Smooth muscle cell (in vitro differentiated cells): ENCODE measurements at regions not wholly inside any gene's neighbourhood (a gene's known extent, or its start where the extent isn't known, plus 50 kb on each side); places are given as distances from the start of the nearest gene placed in this dataset.

Source experiments
- DNase-seq: peaks from one replicate; lab custom pipeline; 2025; ENCODE audit not compliant: unreplicated experiment; lab: John Stamatoyannopoulos, UW
- H2AFZ ChIP-seq: fragments of 200-600 bp; sonication (generic); 2 replicates; pipeline ENCODE4 v1.6.0; 2016; ENCODE audit warnings: antibody characterized with exemption, low read depth, mild to moderate bottlenecking
- H3F3A ChIP-seq: fragments of 200-600 bp; sonication (generic); 2 replicates; pipeline ENCODE4 v1.6.0; 2017; ENCODE audit warnings: antibody characterized with exemption, low read depth
- H3K27ac ChIP-seq: fragments of 200-600 bp; sonication (generic); 2 replicates; pipeline ENCODE4 v1.5.1; 2016; ENCODE audit warnings: low read depth, mild to moderate bottlenecking
- H3K27me3 ChIP-seq: fragments of 200-600 bp; sonication (generic); 2 replicates; pipeline ENCODE4 v1.6.1; 2016; ENCODE audit warnings: low read depth, mild to moderate bottlenecking
- H3K36me3 ChIP-seq: fragments of 200-600 bp; sonication (generic); 2 replicates; pipeline ENCODE4 v1.5.1; 2016; ENCODE audit warnings: low read depth
- H3K4me1 ChIP-seq: fragments of 200-600 bp; sonication (generic); 2 replicates; pipeline ENCODE4 v1.5.1; 2016; ENCODE audit warnings: low read depth
- H3K4me2 ChIP-seq: fragments of 200-600 bp; sonication (generic); 2 replicates; pipeline ENCODE4 v1.6.0; 2016; ENCODE audit warnings: mild to moderate bottlenecking
- H3K4me3 ChIP-seq: fragments of 200-600 bp; sonication (generic); 2 replicates; pipeline ENCODE4 v1.5.1; 2016; ENCODE audit warnings: mild to moderate bottlenecking
- H3K79me2 ChIP-seq: fragments of 200-600 bp; sonication (generic); 2 replicates; pipeline ENCODE4 v1.6.0; 2016; ENCODE audit warnings: low read depth, mild to moderate bottlenecking
- H3K9ac ChIP-seq: fragments of 200-600 bp; sonication (generic); 2 replicates; pipeline ENCODE4 v1.6.0; 2016; ENCODE audit warnings: low read depth
- H3K9me3 ChIP-seq: fragments of 200-600 bp; sonication (generic); replicated peaks from 2 replicates; pipeline ENCODE4 v1.5.1; 2016; ENCODE audit warnings: low read depth
- H4K20me1 ChIP-seq: fragments of 200-600 bp; sonication (generic); 2 replicates; pipeline ENCODE4 v1.6.0; 2016; ENCODE audit warnings: low read depth
- WGBS: methylation state at CpG from one replicate; pipeline ENCODE4 v1.1.7; 2016; ENCODE audit warnings: low lambda C conversion rate; 5-methylcytosine and 5-hydroxymethylcytosine counted together
- TF ChIP-seq, protein P1 (sequence below): fragments of 200-600 bp; sonication (generic); IDR thresholded peaks from 2 replicates; pipeline ENCODE4 v1.5.1; 2017; ENCODE audit warnings: borderline replicate concordance, mild to moderate bottlenecking, antibody characterized with exemption; ENCODE audit not compliant: insufficient read depth, poor library complexity, severe bottlenecking

DNA sequence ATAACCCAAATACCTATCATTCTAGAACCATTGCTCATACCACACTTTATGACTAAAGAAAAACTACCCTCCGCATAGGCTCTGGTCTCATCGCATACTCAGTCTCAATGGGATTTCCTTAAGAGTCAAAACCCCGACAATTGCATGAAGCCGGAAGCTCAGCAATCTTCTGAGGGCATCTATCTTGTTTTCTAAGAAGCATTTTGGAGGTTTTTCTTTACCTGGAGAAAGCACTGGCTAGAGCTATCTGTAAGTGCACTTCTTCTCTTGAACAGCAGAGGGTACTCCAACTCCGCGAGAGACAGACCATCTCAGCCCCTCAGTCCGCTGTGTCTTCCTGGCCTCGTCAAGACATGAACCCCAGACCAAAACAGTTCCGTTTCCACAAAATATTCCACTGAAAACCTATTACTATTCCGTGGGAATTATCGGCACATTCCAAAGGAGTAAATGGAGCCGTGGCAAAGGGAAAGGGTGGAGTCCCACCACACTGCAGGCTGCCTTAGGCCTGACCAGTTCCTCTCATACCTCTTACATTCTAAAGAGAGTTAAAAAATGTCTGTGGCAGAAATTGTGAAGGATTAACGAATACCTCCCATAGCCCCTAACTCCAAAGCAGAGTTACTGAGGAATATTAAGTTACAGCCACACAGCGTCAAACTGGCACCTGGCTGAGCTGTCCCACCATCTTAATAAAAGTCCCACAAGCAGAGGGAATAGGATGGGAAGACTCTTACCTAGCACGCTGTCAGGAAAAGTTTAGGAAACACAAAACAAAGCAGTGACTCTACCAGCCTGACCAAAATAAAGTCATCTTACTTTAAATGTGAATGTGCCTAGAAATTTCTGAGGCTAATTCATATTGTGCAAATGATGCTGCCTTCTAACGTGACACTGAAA is 325.6 kb upstream of the VRK2 start:
- Histone ChIP-seq H3K27me3 (no peaks in the 10 kb centered on the region), H3K79me2 (no peaks in the 10 kb centered on the region), H3K9me3 (no peaks in the 10 kb centered on the region), H3K9ac (peak overlapping the region; percentile 37), H4K20me1 (no peaks in the 10 kb centered on the region), H3K4me3 (peak overlapping the region; percentile 41), H3K4me1 (peaks cover 5% of the 10 kb centered on the region), H2AFZ (peak overlapping the region; percentile 99), H3K36me3 (no peaks in the 10 kb centered on the region), H3K27ac (peak overlapping the region; percentile 40), H3F3A (no peaks in the 10 kb centered on the region), H3K4me2 (peak overlapping the region; percentile 86)
- 23% methylated on average over 16 of the region's 16 CpGs for WGBS
- TF ChIP-seq, protein P1, sequence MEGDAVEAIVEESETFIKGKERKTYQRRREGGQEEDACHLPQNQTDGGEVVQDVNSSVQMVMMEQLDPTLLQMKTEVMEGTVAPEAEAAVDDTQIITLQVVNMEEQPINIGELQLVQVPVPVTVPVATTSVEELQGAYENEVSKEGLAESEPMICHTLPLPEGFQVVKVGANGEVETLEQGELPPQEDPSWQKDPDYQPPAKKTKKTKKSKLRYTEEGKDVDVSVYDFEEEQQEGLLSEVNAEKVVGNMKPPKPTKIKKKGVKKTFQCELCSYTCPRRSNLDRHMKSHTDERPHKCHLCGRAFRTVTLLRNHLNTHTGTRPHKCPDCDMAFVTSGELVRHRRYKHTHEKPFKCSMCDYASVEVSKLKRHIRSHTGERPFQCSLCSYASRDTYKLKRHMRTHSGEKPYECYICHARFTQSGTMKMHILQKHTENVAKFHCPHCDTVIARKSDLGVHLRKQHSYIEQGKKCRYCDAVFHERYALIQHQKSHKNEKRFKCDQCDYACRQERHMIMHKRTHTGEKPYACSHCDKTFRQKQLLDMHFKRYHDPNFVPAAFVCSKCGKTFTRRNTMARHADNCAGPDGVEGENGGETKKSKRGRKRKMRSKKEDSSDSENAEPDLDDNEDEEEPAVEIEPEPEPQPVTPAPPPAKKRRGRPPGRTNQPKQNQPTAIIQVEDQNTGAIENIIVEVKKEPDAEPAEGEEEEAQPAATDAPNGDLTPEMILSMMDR: peak; percentile 71
- DNase-seq: no peak

DNA sequence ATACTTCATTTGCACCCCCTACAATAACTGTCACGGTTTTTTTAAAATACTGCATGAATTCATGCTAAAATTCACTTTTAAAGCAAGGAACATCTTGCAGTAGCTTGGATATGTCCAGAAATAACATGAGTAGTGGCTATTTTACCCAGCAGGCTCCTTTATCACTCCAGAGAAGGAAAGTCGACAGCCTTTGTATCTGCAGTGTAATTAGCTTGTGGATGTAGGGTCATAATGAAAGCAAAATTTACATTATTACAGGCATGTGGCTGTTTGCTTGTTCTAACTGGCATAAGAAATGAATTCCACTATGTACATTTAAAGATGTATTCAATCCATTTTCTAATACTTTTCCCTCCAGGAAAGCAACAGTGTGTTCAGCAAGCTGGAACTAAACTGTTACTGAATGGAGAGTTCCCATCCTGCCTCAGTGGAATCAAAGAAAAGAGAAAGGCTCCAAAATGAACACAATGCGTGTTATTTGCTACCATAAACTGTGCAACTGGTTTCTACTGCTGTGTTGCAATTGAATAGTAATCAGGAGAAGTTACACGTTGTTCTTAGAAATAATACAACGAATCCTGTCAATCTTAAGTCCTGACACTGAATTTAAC is 321.2 kb upstream of the VRK2 start:
- no peaks in the 10 kb centered on the region for H3K27me3 ChIP-seq
- H2AFZ ChIP-seq: no peak overlapping the region
- H3K4me3 ChIP-seq: no peak overlapping the region
- no peaks in the 10 kb centered on the region for H4K20me1 ChIP-seq
- no peak overlapping the region for H3K27ac ChIP-seq
- no peaks in the 10 kb centered on the region for H3K36me3 ChIP-seq
- no peak for DNase-seq
- peaks cover 5% of the 10 kb centered on the region for H3K4me1 ChIP-seq
- no peaks in the 10 kb centered on the region for H3F3A ChIP-seq
- no peaks in the 10 kb centered on the region for H3K79me2 ChIP-seq
- no peak overlapping the region for H3K4me2 ChIP-seq
- H3K9me3 ChIP-seq: no peaks in the 10 kb centered on the region
- no peak overlapping the region for H3K9ac ChIP-seq
- TF ChIP-seq, protein P1: no peak
- WGBS: 90% methylated on average over 5 of the region's 5 CpGs

DNA sequence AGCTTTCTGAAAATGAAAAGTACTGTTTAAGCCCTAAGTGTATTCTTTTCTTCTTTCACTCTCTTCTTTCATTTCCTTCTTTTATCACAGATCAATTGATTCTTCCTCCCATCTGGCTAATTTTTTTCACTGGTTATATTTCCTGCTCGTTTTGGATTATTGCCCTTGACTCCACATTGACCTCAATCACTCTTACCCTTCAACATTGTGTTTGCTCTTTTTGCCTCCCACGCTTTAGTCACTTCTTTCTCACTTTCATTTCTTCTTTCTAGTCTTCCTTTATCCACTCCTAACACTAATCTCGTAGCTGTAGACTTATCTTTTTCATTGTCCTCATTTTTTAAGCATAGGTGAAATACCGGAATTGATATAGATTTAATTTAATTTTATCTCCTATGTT is 320.3 kb upstream of the VRK2 start:
- H4K20me1 ChIP-seq: no peaks in the 10 kb centered on the region
- TF ChIP-seq, protein P1: no peak
- no peaks in the 10 kb centered on the region for H3F3A ChIP-seq
- H2AFZ ChIP-seq: no peak overlapping the region
- H3K9me3 ChIP-seq: no peaks in the 10 kb centered on the region
- DNase-seq: no peak
- no peaks in the 10 kb centered on the region for H3K79me2 ChIP-seq
- no peaks in the 10 kb centered on the region for H3K36me3 ChIP-seq
- H3K27me3 ChIP-seq: no peaks in the 10 kb centered on the region
- H3K9ac ChIP-seq: no peak overlapping the region
- H3K4me3 ChIP-seq: no peak overlapping the region
- H3K4me1 ChIP-seq: peaks cover 1% of the 10 kb centered on the region
- H3K27ac ChIP-seq: no peak overlapping the region
- H3K4me2 ChIP-seq: no peak overlapping the region
- WGBS: 82% methylated on average over 4 of the region's 4 CpGs
